ENCODE measurements at regions not wholly inside any gene's neighbourhood (a gene's known extent, or its start where the extent isn't known, plus 50 kb on each side); places are given as distances from the start of the nearest gene placed in this dataset.
"Not testable (repeated sequence)": the region's sequence is repeated elsewhere in the genome, so short reads cannot be mapped to it uniquely, and the experiment has no call there.

GRCh38 chr2:236783417-236784020, 213.9 kb downstream of the ACKR3 start:
- in situ Hi-C loops (cut with MboI; ENCODE audit: low sequenced_read_pairs, unreplicated experiment), result no loop called here
- no peak for TF ChIP-seq CTCF (IDR thresholded peaks at IDR 0.05; ENCODE audit: borderline replicate concordance, control extremely low read depth, extremely low read depth, insufficient read depth, missing control alignments)
- no peak for DNase-seq (ENCODE audit: low spot score)

- in situ Hi-C loops (cut with MboI; ENCODE audit: low sequenced_read_pairs, unreplicated experiment), result no loop called here
- TF ChIP-seq CTCF (IDR thresholded peaks at IDR 0.05; ENCODE audit: borderline replicate concordance, control extremely low read depth, extremely low read depth, insufficient read depth, missing control alignments), result no peak
- DNase-seq (ENCODE audit: low spot score), result no peak
These were observed 216.0 kb downstream of the ACKR3 start for GRCh38 chr2:236785611-236786057.

GRCh38 chr2:236786751-236787150, 217.1 kb downstream of the ACKR3 start:
- TF ChIP-seq CTCF (IDR thresholded peaks at IDR 0.05; ENCODE audit: borderline replicate concordance, control extremely low read depth, extremely low read depth, insufficient read depth, missing control alignments), result no peak
- in situ Hi-C loops (cut with MboI; ENCODE audit: low sequenced_read_pairs, unreplicated experiment), result no loop called here
- no peak for DNase-seq (ENCODE audit: low spot score)

- DNase-seq (ENCODE audit: low spot score); in situ Hi-C loops (cut with MboI; ENCODE audit: low sequenced_read_pairs, unreplicated experiment): not testable (repeated sequence)
These were observed 217.8 kb downstream of the ACKR3 start for GRCh38 chr2:236787376-236787775.

- no peak for TF ChIP-seq CTCF (IDR thresholded peaks at IDR 0.05; ENCODE audit: borderline replicate concordance, control extremely low read depth, extremely low read depth, insufficient read depth, missing control alignments)
- no peak for DNase-seq (ENCODE audit: low spot score)
- in situ Hi-C loops (cut with MboI; ENCODE audit: low sequenced_read_pairs, unreplicated experiment), result no loop called here
These were observed 218.3 kb downstream of the ACKR3 start for GRCh38 chr2:236787885-236788284.

- in situ Hi-C loops (cut with MboI; ENCODE audit: low sequenced_read_pairs, unreplicated experiment), result no loop called here
- TF ChIP-seq CTCF (IDR thresholded peaks at IDR 0.05; ENCODE audit: borderline replicate concordance, control extremely low read depth, extremely low read depth, insufficient read depth, missing control alignments), result no peak
- no peak for DNase-seq (ENCODE audit: low spot score)
These were observed 221.3 kb downstream of the ACKR3 start for GRCh38 chr2:236790963-236791362.

GRCh38 chr2:236793023-236794011, 223.7 kb downstream of the ACKR3 start:
- no peak for TF ChIP-seq CTCF (IDR thresholded peaks at IDR 0.05; ENCODE audit: borderline replicate concordance, control extremely low read depth, extremely low read depth, insufficient read depth, missing control alignments)
- DNase-seq (ENCODE audit: low spot score), result no peak
- in situ Hi-C loops (cut with MboI; ENCODE audit: low sequenced_read_pairs, unreplicated experiment), result no loop called here

Measured in GM13976 (cell line).